22Rv1 (cell line): ENCODE measurements at regions not wholly inside any gene's neighbourhood (a gene's known extent, or its start where the extent isn't known, plus 50 kb on each side); places are given as distances from the start of the nearest gene placed in this dataset.

Experiments used
- CTCF ChIP-seq: fragments of 450-650 bp; IDR thresholded peaks from 2 replicates; pipeline ENCODE4 v1.5.1; 2017; ENCODE audit warnings: mild to moderate bottlenecking
- ZFX ChIP-seq: fragments of 450-650 bp; IDR thresholded peaks from 2 replicates; pipeline ENCODE4 v1.6.1; 2017; ENCODE audit warnings: antibody characterized with exemption, borderline replicate concordance

GRCh38 chr11:134847083-134847715, 435.2 kb upstream of the B3GAT1 start:
- TF ChIP-seq CTCF (no peak), ZFX (no peak)
